GM12864 (cell line): ENCODE measurements at regions not wholly inside any gene's neighbourhood (a gene's known extent, or its start where the extent isn't known, plus 50 kb on each side); places are given as distances from the start of the nearest gene placed in this dataset.

Experiments used
- DNase-seq: peaks from one replicate; pipeline ENCODE4 v3.0.0-alpha.2; 2011; ENCODE audit warnings: low read depth
- H3K4me3 ChIP-seq: 2 replicates; pipeline ENCODE4 v1.5.1; 2011; ENCODE audit warnings: mild to moderate bottlenecking, low read depth, low read length, control low read depth
- CTCF ChIP-seq: IDR thresholded peaks from 2 replicates; pipeline ENCODE4 v1.5.1; 2011; ENCODE audit warnings: low read depth, mild to moderate bottlenecking, moderate library complexity, low read length, control low read depth, inconsistent platforms; ENCODE audit errors: missing control alignments

- no peak for DNase-seq
- H3K4me3 ChIP-seq: no peak overlapping the region
- TF ChIP-seq CTCF: no peak
Measured at GRCh38 chr13:95387733-95388207, 86.5 kb upstream of the ABCC4 start.

- H3K4me3 ChIP-seq: no peak overlapping the region
- no peak for DNase-seq
Measured at GRCh38 chr13:95388420-95389079, 87.3 kb upstream of the ABCC4 start.

GRCh38 chr13:95391362-95391761 lies 90.1 kb upstream of the ABCC4 start:
- H3K4me3 ChIP-seq: no peak overlapping the region
- no peak for DNase-seq
- TF ChIP-seq CTCF: no peak

More at GRCh38 chr13:95388420-95389079, 87.3 kb upstream of the ABCC4 start:
- no peak for TF ChIP-seq CTCF

- TF ChIP-seq CTCF: no peak
- DNase-seq: no peak
- no peak overlapping the region for H3K4me3 ChIP-seq
Measured at GRCh38 chr13:95391785-95392184, 90.5 kb upstream of the ABCC4 start.

- no peak overlapping the region for H3K4me3 ChIP-seq
- no peak for DNase-seq
- no peak for TF ChIP-seq CTCF
Measured at GRCh38 chr13:95392597-95392996, 91.3 kb upstream of the ABCC4 start.

GRCh38 chr13:95403349-95404140 lies 102.3 kb upstream of the ABCC4 start:
- peak overlapping the region; percentile 55 for H3K4me3 ChIP-seq
- no peak for TF ChIP-seq CTCF
- no peak for DNase-seq
